NCI-H69 (cell line): ENCODE measurements at regions not wholly inside any gene's neighbourhood (a gene's known extent, or its start where the extent isn't known, plus 50 kb on each side); places are given as distances from the start of the nearest gene placed in this dataset.
"Not testable (repeated sequence)": the region's sequence is repeated elsewhere in the genome, so short reads cannot be mapped to it uniquely, and the experiment has no call there.

ENCODE experiments used
- DNase-seq: peaks from one replicate; lab custom pipeline; 2025; lab: John Stamatoyannopoulos, UW

GRCh38 chr5:160479220-160479619 is 57.6 kb downstream of the PTTG1 start:
- no peak for DNase-seq

DNA sequence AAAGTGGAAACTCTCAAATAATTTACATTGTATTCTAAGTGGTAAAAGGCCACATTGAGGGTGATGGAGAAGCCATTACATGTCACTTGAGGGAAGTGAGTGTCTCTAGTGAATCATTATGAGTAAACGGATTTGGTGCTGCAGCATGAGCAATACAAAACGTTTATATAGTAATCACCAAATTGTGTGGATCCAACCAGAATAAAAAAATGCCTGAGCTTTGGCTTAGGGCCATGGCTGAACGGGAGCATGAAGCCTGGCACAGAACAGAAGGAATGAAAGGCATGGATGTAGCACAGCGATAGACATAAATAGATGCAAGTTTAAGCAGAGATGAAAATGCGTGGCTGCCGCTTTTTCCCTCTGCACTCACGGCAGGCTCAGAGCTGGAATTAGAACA is 58.3 kb downstream of the PTTG1 start:
- no peak for DNase-seq

DNA sequence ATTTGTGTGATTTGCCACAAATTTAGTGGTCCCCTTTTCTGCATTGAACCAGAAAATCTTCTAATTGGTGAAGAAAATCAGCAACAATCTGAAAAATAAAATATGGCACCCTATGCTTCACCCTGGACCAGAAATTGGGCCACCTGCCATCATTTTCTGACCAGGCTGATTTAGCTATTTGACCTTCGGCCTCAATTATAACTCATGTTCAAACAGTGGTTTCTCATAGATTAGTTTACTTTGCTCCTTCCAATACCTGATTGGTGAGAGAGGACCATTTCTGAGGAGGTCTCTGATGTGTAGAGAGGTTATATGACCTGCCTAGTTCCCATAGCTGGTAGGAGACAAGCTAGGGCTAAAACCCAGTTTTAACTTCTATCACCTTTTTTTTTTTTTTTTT is 59.0 kb downstream of the PTTG1 start:
- DNase-seq: peak; percentile 8

- DNase-seq: no peak
These were observed 63.0 kb downstream of the PTTG1 start for GRCh38 chr5:160484678-160485077.

GRCh38 chr5:160485364-160485969 is 63.8 kb downstream of the PTTG1 start:
- DNase-seq: no peak

GRCh38 chr5:160486573-160486972 is 64.9 kb downstream of the PTTG1 start:
- DNase-seq: no peak

DNA sequence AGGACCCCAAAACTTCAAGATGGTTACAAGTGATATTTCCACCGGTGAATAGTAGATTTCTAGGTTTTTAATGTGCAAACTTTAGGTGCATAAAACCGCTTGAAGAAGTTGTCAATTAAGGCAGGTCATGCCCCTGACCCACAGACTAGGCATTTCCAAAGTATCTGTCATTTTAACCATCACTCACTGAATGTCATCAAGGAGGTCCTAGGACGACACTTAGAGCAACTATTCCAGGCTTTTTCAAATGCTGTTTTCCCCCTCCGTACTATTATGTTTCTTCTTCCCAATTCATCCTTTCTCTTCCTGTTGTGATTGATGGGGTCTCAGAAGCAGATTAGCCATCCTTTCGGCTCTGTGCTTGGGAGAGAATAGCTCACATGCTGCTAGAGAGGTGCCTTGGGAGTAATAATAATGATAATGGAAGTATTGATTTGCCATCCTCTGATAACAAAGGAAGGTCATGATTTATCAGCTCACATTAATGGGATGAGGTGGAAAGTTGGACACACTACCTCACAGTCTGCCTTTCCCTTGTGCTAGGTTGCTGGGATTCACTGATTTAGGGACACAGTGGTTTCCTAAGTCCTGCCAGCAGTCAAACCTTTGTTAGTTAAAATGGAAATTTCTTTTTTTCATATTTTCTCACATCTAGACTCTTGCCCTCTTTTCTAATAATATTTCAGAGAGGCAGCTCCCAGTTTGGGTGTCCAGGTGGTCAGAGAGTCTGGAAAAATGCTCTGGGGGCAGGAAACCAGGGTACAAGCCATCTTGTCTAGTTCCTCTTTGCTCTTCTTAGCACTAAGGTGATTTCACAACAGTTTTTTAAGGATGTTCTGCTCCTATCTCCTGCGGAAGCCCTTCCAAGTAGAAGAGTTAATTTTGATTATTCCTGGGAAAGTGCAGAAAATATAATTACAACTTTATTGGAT is 67.0 kb downstream of the PTTG1 start:
- no peak for DNase-seq

GRCh38 chr5:160491438-160491837 is 69.8 kb downstream of the PTTG1 start:
- DNase-seq: no peak

DNA sequence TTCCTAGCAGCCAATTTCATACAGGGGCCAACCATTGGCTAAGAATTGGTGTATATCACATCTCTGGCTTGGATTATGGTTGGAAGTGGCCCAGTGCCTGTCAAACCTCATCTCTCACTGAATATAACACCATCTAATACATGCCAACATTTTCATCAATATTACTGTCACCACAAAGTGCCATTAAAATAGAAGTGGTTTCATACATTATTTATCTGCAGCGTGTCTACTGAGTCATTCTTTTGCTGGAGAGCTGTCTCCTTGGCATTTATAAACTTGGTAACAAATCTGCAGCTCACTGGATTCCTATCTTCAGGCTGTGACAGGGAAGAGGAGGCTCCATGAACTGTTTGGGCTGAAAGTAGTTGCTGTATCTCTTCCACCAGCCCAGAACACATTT is 70.9 kb downstream of the PTTG1 start:
- no peak for DNase-seq

DNA sequence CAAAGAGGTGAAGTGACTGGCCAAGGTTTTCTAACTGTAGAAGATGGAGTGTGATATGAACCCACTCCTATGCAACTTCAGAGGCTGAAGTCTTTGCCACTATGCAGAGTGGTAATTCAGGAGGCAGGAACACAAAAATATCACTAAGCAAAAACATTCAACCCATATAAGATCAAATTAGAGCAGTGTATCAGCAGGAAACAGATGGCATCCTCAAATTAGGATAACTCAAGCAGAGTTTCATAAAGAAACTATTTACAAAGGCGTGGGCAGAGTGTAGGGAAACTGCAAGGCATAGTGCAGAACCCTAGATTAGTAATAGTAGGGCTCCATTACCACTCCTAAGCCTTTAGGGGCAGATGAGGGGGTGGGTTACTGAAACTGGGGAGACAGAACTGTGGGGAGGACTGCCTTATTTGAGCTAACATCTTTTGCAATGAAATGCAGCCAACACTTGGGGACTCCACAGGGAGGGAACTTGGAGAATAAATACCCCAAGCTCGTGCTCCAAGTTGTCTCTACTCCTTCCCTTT is 72.2 kb downstream of the PTTG1 start:
- DNase-seq: peak; percentile 19

DNA sequence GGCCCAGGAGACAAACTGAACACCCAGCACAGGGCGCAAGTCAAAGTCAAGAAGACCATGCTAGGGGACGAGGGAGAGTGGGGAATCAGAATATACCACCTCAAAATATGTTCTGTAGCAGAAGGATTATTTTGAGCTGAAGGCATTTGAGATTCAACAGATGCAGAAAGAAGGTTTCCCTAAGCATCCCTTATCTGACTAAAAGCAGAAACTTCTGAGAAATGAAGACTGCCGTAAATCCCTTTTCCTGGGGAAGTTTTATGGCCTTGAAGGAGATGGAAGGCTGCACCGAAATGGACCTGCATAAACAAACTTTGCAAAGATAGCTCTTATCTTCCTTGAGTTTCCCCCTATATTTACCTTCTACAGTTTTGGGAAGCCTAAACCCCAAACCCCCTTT is 72.8 kb downstream of the PTTG1 start:
- no peak for DNase-seq

DNA sequence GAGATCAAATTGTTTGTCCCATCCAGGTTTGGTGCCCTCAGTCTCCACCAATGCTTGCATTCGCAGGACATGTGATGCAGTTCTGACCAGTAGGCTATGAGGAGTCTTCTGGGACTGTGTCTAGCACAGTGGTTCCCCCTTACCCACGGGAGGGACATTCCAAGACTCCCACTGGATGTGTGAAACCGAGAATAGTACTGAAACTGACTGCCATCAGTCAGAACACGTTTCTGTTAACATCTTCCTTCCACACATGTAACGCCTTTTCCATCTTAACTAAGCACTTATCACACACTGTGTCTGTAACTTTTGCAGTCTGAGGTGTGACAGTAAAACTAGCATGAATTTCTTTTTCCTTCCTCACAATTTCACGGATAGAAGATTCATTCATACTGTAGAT is 74.7 kb downstream of the PTTG1 start:
- DNase-seq: no peak

- no peak for DNase-seq
These were observed 75.1 kb downstream of the PTTG1 start for GRCh38 chr5:160496784-160497183.

GRCh38 chr5:160497878-160498277 is 76.2 kb downstream of the PTTG1 start:
- no peak for DNase-seq

DNA sequence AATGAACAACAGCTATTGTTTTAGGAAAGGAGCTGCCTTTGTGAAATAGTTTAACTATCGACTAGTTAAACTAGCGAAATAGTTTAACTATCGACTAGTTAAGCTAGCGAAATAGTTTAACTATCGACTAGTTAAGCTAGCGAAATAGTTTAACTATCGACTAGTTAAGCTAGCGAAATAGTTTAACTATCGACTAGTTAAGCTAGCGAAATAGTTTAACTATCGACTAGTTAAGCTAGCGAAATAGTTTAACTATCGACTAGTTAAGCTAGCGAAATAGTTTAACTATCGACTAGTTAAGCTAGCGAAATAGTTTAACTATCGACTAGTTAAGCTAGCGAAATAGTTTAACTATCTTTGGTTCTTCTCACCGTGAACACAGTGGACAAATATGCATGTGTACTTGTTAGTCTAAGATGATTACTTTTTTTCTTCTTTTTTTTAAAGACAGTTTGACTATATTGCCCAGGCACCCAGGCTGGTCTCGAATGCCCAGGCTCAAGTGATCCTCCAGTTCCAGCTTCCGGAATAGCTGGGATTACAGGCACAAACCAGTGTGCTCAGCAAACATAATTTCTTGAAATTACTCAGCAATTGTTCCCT is 76.9 kb downstream of the PTTG1 start:
- DNase-seq: not testable (repeated sequence)

DNA sequence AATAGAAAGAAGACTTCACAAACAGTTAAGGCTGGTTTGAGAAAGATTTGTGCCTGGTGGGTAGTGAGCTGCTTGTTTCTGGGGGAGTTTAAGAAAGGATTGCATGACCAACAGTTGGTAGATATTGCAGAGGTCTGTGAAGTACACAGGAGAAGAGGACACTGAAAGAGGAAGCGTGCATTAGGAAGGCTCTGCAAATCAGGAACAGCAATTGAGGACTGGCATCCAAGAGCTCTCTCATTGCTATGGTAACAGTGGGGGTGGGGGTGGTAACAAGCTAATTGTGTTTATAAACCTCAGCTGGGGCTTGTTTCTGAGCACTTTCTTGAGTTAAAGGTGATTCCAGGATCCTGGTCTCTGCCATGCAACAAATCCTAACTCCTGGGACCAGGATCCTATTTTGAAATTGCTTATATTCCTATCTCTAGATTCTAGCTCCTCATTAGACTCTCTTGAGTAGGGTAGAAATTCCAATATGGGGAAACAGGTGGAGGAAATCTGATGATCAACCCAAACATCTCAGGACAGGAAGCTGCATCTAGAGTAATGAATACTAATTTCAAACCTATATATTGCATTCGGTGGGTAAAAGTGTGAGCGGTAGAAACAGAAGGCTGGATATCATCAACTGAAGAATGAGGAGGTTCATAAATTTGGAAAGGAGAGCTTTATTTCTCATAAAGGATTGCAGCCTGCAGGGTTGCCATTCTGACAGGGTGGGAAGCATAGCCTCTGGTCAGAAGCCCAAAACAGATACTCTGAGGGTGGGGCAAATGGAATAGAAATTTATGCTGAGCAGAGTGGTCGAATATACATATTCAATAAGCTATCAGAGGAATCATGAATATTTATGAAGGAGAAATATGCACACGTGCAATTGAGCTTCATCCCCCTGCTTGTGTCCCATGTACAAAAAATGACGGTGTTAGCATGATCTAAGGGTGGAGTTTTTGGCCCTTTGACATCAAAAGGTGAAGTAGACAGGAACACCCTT is 79.4 kb downstream of the PTTG1 start:
- DNase-seq: peak; percentile 8

- no peak for DNase-seq
These were observed 83.3 kb downstream of the PTTG1 start for GRCh38 chr5:160504906-160505305.

- peak; percentile 46 for DNase-seq
These were observed 84.7 kb downstream of the PTTG1 start for GRCh38 chr5:160506006-160507004.

GRCh38 chr5:160507221-160507721 is 85.6 kb downstream of the PTTG1 start:
- DNase-seq: no peak

DNA sequence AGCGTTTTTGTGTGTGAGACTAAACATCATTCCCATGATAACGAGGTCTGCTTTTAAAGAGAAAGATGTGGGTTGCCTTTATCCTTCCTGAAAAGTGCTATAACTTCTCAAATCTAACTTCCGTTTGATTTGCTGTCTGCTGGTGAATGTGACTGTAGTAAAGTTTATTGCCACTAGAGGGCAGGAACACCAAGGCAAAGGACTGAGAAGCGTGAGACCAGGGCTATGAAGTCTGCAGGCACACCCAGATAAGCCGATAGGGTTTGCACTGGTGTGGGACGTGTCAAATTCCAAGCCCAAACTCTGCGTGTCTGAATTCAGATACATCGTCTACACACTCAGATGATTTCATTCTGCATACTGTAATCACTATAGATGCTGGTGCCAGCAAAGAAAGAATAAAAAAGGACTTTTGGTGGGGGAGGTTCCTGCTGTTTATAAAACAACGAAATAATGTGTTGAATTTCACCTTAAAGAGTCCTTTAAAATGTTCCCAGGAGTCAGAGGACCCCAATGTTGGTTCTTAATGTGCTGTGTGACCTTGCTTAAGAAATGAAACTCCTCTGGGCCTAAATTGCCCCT is 87.2 kb downstream of the PTTG1 start:
- peak; percentile 78 for DNase-seq
